ENCODE measurements at regions not wholly inside any gene's neighbourhood (a gene's known extent, or its start where the extent isn't known, plus 50 kb on each side); places are given as distances from the start of the nearest gene placed in this dataset.

DNA sequence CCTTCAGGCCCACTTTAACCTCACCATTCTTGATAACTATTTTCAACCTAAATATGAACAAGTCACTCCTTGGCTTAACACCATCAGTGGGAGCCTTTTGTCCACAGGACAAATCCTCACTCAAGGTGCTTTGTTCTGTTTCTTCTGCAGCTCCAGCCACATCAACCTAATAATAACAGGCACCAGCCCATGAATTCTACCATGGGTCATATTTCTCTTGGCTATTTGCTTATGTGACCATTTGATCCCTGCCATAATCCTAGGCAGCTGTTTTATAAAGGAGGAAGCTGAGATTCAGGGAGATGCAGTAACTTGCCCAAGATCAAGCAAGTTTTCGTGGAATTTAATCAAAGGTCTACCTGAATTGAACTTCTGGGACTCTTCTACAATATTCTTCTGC lies 561.3 kb downstream of the DHX35 start:
- no peak for TF ChIP-seq EZH2 (IDR thresholded peaks at IDR 0.05; ENCODE audit: insufficient read depth, poor library complexity, severe bottlenecking)
- TF ChIP-seq EZH2phosphoT487 (IDR thresholded peaks at IDR 0.05; ENCODE audit: insufficient read depth, low read depth) = no peak
